Fibroblast of the conjunctiva (primary cell): ENCODE measurements at regions not wholly inside any gene's neighbourhood (a gene's known extent, or its start where the extent isn't known, plus 50 kb on each side); places are given as distances from the start of the nearest gene placed in this dataset.
"Not testable (repeated sequence)": the region's sequence is repeated elsewhere in the genome, so short reads cannot be mapped to it uniquely, and the experiment has no call there.

ENCODE experiments used
- DNase-seq: peaks from one replicate; pipeline ENCODE4 v3.0.0-alpha.2; 2010; ENCODE audit warnings: low read depth

- no peak for DNase-seq
These were observed 1622.1 kb downstream of the STIM2 start for GRCh38 chr4:28482580-28483270.

DNA sequence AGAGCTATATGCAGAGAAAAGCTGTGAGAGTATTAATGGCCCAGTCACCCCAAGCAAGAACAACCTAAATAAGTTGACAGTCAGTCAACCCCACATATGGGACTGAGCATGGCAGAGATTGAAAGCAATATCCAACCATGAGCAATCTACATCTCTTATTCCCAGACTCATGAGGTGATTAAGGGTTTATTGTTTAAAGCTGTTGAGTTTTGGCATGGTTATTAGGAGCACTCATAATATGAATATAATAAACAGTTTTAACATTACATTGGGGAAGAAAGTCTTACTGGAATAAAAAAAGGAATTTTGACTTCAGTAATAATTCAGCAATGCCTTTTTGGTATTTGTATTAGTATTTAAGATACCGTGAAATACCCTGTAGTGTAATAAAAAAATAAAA is 1627.4 kb downstream of the STIM2 start:
- DNase-seq: no peak

DNA sequence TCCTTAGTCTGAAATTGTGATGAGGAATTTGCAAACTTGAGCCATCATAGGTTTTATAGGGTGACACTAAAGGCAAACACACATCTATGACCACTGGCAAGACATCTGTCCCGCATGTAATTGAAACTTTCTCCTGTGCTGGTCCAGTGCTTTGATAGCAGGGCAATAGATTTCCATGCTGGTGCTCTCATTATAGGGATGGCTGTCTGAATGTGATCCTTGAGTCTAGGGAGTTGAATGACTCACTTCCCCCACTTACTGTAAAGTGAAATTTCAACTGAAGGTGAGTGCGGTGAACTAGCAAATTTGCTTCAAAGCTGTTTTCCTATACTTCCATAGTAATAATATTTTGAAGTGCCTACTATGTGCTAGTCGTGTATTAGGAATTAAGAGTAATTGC is 1630.0 kb downstream of the STIM2 start:
- no peak for DNase-seq

- no peak for DNase-seq
These were observed 1644.4 kb downstream of the STIM2 start for GRCh38 chr4:28505064-28505463.

DNA sequence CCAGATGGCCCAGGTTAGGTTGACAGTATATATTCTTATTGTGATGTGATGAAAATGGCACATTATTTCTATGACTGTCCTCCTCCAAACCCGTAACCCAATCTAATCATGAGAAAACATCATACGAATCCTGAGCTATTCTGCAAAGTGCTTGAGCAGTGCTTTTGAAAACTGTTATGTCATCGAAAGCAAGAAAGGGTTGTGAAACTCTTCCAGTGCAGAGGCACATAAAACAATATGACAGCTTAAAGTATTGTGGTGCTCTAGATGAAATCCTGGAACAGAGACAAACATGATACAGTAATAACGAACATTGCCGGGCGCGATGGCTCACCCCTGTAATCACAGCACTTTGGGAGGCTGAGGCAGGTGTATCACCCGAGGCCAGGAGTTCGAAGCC is 1648.0 kb downstream of the STIM2 start:
- DNase-seq: no peak

DNA sequence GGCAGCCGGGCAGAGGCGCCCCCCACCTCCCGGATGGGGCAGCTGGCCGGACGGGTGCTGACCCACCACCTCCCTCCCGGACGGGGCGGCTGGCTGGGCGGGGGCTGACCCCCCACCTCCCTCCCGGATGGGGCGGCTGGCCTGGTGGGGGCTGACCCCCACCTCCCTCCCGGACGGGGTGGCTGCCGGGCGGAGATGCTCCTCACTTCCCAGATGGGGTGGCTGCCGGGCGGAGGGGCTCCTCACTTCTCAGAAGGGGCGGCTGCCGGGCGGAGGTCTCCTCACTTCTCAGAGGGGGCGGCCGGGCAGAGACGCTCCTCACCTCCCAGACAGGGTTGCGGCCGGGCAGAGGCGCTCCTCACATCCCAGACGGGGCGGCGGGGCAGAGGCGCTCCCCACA is 1654.1 kb downstream of the STIM2 start:
- not testable (repeated sequence) for DNase-seq

DNA sequence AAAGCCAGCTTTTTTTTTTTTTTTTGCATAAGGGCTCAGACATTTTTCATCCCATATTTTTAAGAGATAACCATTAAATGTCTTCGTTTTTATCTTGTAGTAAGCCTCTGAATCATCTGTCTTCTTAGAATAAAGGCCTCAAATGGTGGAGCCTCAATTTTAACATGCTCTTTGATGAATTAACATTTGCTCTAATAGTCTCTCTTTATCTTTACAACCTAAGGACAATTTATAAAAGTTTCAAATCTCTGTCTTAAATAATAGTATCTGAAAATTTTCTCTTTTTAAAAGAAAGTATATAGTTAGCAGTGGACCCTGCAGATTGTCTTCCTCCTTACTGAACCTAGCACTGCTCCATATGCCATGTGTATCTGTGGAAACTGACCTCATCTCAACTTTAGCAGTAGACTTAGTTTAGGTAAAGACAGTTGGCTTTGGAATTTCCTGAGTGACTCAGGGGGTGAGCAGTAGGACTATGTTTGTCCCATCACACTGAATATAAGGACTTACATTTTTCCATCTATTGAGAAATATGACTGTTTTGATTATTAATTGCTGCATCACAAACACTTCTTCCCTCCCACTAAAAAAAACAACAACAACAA is 1658.0 kb downstream of the STIM2 start:
- no peak for DNase-seq

DNA sequence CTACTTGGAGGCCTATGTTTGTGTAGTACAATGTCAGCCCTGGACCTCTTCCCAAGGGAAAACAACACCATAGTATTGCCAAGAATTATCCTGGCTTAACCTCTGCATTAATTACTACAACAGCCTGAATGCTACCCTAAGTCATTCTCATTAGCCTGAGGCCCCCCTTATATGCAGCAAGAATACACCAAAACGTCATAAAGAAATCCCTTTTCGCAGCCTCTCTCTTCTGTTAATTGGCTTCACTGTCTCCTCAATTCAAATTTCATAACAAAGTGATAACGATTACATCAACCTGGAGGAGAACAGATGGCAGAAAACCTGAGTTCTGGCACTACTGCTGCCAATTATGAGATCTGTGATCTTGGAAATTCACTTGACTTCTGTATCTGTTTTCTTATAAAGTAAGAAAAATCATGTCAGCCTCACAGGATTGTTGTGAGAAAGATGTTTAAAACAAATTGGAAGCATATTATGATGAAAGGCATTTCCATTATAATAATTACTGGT is 1663.1 kb downstream of the STIM2 start:
- DNase-seq: no peak

DNA sequence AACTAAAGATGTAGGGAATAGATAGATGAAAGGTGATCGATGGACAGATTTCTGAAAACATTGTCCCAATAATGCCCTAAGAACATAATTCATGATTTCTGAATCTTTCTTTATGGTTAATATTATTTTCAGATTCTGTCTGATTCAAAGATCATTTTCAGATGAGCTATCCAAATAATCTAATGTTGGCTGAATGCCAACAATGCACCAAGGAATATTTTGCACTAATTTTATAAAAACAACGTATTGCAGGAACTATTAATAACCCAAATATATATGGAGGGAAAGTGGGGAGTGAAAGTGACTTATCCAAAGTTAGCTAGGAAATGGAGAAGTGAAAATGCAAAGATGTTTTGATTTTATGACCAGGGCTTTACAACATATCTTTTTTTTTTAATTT is 1675.5 kb downstream of the STIM2 start:
- no peak for DNase-seq

- DNase-seq: no peak
These were observed 1685.3 kb downstream of the STIM2 start for GRCh38 chr4:28545986-28546385.

GRCh38 chr4:28548136-28548535 is 1687.5 kb downstream of the STIM2 start:
- DNase-seq: no peak

DNA sequence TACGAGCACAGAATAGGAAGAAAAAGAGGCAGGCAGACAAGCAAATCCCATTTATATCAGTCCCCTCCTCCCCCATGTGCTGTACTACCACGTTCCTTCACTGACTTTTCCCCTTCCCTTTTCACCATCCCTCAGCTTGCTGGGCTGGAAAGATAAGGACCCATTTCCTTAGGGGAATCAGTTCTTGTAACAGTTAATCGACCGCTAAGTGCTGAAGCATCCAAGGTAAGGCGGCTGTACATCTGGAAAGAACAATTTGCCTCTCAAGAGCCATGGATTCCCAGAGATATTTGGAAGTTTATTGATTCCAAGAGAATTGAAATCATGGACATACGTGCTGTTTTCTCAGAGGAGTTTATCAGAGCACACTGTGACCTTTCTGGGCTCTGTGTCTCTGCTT is 1688.0 kb downstream of the STIM2 start:
- no peak for DNase-seq

DNA sequence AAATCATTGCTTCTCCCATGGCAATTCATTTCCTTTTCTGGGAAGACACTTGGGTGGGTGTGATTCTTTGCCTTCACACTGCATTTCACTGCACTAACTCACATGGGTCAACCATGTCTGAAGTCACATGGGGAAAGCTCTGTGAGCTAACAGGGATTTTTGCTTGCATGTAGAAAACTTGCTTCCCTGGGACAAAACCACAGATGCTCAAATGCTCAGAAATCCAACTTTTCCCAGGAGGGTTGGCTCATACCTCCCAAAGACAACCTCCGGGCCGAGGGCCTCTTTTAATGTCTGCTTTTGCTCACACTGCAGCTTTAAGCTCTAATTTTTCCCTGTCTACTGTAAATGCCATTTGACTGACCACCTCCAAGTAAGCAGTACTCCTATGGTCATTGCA is 1695.2 kb downstream of the STIM2 start:
- peak; percentile 8 for DNase-seq

DNA sequence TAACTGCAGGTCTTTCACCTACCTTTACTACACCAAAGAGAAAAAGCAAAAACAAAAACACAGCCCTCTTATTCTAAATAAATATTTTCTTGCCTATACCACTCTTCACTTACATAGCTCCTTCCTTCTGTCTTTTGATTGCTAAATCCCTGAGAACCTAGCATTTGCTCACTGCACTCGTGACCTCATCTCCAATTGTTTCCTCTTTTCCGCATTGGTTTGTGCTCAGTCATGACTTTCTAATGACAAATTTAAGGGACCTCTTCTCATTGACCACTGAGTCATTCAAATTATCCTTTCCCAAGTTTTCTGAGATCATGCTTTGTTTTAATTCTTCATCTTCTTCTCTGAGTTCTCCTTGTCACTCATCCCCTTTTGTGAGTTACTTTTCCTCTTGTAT is 1697.1 kb downstream of the STIM2 start:
- no peak for DNase-seq

DNA sequence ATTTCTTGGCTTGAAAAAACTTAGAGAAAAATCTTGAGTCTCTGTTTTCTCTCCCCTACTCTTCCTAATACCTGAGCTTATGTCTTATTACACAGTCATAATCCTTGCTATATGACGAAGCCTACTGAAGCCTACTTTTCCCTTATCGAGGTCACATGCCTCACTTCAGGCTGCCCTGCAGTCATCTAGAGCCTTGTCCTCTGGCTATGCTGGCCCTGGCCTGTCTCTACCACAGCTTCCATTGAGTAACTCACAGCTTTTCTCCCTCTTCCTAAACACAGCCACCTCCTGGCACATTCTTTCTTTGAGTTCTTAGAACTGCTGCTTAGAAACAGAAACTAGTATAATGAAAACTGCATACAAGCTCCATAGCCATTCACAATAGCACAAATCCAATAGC is 1698.3 kb downstream of the STIM2 start:
- DNase-seq: no peak

GRCh38 chr4:28562913-28563312 is 1702.3 kb downstream of the STIM2 start:
- no peak for DNase-seq

- DNase-seq: peak; percentile 3
These were observed 1704.8 kb downstream of the STIM2 start for GRCh38 chr4:28565396-28565795.

GRCh38 chr4:28600958-28601357 is 1740.3 kb downstream of the STIM2 start:
- DNase-seq: no peak

DNA sequence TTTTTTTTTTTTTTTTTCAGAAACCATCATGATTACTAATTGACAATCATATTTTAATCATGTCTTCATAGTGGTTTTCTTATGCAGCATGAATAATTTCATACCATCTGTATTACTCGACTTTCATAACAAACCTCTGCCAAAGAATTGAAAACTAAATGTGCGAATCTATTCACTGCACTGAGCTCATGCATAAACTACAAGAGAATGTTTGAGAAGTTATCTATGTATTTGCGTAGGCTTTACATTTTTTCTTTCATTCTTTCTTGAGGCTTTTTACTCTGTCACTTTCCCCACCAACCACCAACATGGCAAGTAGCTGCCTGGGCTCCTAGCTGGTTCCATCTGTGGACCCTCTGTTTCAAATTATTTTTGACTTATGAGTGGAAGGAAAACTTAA is 1761.0 kb downstream of the STIM2 start:
- no peak for DNase-seq

GRCh38 chr4:28636971-28637370 is 1776.3 kb downstream of the STIM2 start:
- no peak for DNase-seq

DNA sequence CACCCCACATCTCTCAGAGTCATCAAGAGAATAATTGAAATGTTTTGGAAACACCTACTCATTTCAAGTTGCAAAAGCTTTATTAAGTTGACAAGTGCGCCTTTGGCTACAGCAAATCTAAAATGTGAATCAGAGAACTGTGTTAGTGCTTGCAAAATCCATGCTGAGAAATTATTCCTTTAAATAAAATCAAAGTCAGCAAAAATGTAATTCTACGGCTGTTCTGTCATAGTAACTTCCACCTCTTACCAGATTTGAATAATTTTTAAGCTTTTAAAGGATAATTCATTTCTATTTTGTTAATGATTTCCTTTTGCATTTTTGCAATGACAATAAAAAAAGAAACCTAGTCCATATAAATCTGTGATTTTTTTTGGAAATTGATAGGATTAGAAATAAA is 1779.1 kb downstream of the STIM2 start:
- DNase-seq: no peak

DNA sequence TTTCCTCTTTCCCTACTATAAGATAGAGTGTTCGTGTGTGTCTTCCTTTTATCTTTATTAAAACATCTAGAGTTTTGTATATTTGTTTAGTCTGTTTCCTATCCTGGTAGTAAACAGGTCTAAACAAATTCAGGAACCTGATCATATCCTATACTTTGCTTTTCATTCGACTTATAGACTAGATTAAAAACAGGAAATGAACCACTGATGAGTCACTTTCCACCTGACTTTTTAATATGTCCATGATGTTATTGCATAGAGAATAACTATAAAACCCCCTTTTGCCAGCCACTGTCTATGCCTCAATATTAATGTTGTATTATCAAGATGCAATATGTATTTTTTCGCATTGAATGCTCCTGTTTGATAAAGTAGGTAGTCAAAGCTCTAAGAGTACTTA is 1794.0 kb downstream of the STIM2 start:
- DNase-seq: no peak

- no peak for DNase-seq
These were observed 1804.7 kb downstream of the STIM2 start for GRCh38 chr4:28665306-28665705.

DNA sequence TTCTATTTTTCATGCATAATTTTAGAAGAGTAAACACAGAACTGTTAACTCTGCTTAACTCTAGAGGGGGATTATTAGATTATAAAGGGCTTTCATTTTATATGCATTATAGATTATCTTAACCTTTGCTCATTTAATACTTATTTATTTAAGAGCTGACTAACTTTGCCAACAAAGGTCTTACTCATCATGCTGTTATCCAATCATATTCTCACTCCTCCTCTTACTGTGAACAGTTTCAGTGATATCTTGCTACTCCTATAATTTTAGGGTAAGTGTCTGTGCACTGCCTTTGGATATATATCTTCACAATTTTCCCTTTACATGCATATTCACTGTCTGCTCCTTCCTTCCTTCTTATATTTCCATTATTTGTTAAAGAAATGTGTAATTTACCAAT is 1814.9 kb downstream of the STIM2 start:
- DNase-seq: no peak
